KOPT-K1 (cell line): ENCODE measurements at regions not wholly inside any gene's neighbourhood (a gene's known extent, or its start where the extent isn't known, plus 50 kb on each side); places are given as distances from the start of the nearest gene placed in this dataset.
"Not testable (repeated sequence)": the region's sequence is repeated elsewhere in the genome, so short reads cannot be mapped to it uniquely, and the experiment has no call there.

Source experiments
- H3K27ac ChIP-seq: fragments of 200-600 bp; sonication (generic); 2 replicates; pipeline ENCODE4 v1.5.1; 2016; ENCODE audit warnings: antibody characterized with exemption, mild to moderate bottlenecking, low read depth, low read length; ENCODE audit not compliant: poor library complexity, severe bottlenecking
- H3K36me3 ChIP-seq: fragments of 200-600 bp; sonication (generic); 2 replicates; pipeline ENCODE4 v1.5.1; 2017; ENCODE audit warnings: antibody characterized with exemption, mild to moderate bottlenecking, low read length, moderate library complexity; ENCODE audit not compliant: insufficient read depth
- H3K9me3 ChIP-seq: fragments of 200-600 bp; sonication (generic); 2 replicates; pipeline ENCODE4 v1.5.1; 2017; ENCODE audit warnings: antibody characterized with exemption, low read length, mild to moderate bottlenecking; ENCODE audit not compliant: insufficient read depth, poor library complexity, severe bottlenecking

- Histone ChIP-seq H3K36me3 (no peaks in the 10 kb centered on the region), H3K9me3 (no peaks in the 10 kb centered on the region), H3K27ac (no peak overlapping the region)
Measured at GRCh38 chr1:82057011-82057410, 256.3 kb downstream of the ADGRL2 start.

- not testable (repeated sequence) for H3K9me3 ChIP-seq, H3K27ac ChIP-seq, H3K36me3 ChIP-seq
Measured at GRCh38 chr1:82055375-82055774, 254.6 kb downstream of the ADGRL2 start.

DNA sequence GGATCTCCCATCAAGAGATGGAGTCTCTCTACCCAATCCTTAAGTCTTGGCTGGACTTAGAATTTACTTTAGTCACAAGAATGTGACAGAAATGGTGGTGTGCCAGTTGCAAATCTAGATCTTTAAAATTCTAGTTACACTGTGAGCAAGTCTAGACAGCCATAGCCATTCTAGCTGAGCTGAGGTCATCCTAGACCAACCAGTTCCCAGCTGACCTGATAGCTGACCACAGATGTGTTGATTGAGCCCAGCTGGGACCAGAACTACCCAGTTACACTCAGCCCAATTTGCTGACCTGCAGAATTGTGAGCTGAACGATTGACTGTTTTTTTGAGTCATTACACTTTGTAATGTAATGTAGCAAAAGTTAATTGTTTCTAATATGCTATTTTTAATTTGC lies 251.8 kb downstream of the ADGRL2 start:
- Histone ChIP-seq H3K9me3 (no peaks in the 10 kb centered on the region), H3K27ac (no peak overlapping the region), H3K36me3 (no peaks in the 10 kb centered on the region)

DNA sequence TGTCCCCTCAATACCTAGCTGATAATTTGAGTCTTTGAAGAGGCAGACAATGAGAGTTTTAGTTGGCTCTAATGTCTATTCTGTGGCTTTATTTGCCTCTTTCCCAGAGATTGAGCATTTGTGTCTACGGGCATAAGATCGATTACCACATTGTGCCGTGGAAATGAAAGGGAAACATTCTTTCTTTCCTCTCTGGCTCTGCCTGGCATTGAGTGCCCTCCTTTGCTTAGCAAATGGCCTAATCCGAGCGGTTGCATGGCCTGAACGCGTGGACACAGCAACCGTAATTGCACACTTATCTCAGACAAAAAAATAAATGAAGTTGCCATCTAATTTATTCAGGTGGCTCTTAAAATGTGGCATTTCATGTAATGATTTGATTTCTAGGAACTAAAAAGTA lies 247.9 kb downstream of the ADGRL2 start:
- no peak overlapping the region for H3K27ac ChIP-seq

GRCh38 chr1:82045221-82045620 lies 244.5 kb downstream of the ADGRL2 start:
- no peak overlapping the region for H3K27ac ChIP-seq

More for the DNA sequence above, 247.9 kb downstream of the ADGRL2 start:
- H3K9me3 ChIP-seq = no peaks in the 10 kb centered on the region
- no peaks in the 10 kb centered on the region for H3K36me3 ChIP-seq

DNA sequence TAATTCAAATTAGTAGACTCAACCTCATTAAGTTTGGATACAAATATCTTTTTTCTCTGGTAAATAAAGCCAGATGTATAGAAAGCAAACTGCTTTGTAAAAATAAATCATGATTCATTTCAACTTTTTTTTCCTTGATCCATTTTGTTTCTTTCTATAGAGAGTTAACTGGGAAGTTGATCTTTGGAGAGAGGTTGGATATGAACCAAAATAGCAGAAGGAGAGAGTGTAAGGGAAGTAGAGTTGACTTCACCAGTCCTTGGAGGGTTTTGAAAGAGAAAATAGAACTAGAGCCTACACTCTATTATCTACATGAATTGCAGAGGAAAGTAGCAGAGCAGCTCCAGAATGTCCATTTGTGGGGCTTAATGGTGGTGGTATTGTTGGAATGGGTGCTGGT lies 243.8 kb downstream of the ADGRL2 start:
- no peaks in the 10 kb centered on the region for H3K36me3 ChIP-seq
- H3K27ac ChIP-seq = no peak overlapping the region
- H3K9me3 ChIP-seq = no peaks in the 10 kb centered on the region

More at GRCh38 chr1:82045221-82045620, 244.5 kb downstream of the ADGRL2 start:
- Histone ChIP-seq H3K36me3 (no peaks in the 10 kb centered on the region), H3K9me3 (no peaks in the 10 kb centered on the region)

- H3K9me3 ChIP-seq = no peaks in the 10 kb centered on the region
- H3K36me3 ChIP-seq = no peaks in the 10 kb centered on the region
- no peak overlapping the region for H3K27ac ChIP-seq
Measured at GRCh38 chr1:82044111-82044510, 243.4 kb downstream of the ADGRL2 start.

DNA sequence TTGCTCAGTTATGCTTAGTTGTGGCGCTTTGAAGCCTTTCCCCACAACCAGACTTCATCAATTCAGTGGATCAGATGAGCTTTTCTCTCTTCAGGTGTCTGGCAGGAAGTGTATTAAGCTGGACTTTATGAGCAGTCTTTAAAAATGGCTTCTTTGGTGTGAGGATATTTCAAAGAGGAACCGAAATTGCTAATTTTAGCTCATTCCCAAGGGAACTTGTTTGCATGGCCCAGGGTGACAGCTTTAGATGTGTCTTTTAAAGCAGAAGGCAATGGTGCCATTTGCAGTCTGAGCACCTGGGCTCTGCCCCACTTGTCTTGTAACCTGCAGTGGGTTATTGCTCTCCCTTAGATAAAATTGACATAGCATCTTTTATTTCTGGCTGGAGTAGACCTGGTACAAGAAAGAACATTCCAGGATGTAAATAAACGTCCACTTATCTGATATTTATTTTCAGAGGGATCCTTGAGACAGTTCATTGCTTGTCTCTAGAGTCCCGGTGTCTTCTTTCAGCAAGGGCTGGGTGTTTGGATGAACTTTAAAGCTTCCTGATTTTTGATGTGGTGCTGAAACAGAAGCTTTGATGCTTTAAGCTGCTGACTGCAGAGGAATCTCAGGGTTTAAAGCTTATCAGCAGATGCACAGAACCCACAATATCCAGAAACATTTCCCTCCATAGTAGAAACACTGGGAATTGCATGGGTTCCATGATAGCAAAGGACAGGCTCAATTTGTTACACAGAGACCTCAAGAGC lies 241.7 kb downstream of the ADGRL2 start:
- H3K9me3 ChIP-seq = no peaks in the 10 kb centered on the region
- no peak overlapping the region for H3K27ac ChIP-seq
- no peaks in the 10 kb centered on the region for H3K36me3 ChIP-seq
